ENCODE measurements at regions not wholly inside any gene's neighbourhood (a gene's known extent, or its start where the extent isn't known, plus 50 kb on each side); places are given as distances from the start of the nearest gene placed in this dataset.

DNA sequence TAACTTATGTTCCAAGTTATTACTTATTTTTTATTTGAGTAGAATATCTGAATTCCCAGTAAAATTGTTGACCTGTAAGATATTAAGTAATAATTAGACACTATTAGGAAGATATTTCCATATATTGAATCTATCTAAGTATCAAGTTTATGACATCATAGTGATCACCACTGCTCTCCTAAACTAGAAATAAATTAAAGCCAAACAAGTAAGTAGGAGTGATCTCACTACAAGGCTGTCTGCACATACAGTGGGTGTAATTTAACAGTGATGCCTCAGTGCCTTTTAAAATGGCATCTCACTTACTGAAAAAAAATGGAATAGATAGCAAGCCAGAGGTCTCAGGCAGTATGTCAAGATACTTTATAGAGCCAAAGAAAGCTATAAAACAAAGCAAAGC is 789.6 kb downstream of the KCTD16 start:
- TF ChIP-seq, protein P1, sequence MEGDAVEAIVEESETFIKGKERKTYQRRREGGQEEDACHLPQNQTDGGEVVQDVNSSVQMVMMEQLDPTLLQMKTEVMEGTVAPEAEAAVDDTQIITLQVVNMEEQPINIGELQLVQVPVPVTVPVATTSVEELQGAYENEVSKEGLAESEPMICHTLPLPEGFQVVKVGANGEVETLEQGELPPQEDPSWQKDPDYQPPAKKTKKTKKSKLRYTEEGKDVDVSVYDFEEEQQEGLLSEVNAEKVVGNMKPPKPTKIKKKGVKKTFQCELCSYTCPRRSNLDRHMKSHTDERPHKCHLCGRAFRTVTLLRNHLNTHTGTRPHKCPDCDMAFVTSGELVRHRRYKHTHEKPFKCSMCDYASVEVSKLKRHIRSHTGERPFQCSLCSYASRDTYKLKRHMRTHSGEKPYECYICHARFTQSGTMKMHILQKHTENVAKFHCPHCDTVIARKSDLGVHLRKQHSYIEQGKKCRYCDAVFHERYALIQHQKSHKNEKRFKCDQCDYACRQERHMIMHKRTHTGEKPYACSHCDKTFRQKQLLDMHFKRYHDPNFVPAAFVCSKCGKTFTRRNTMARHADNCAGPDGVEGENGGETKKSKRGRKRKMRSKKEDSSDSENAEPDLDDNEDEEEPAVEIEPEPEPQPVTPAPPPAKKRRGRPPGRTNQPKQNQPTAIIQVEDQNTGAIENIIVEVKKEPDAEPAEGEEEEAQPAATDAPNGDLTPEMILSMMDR (IDR thresholded peaks at IDR 0.05), result no peak

DNA sequence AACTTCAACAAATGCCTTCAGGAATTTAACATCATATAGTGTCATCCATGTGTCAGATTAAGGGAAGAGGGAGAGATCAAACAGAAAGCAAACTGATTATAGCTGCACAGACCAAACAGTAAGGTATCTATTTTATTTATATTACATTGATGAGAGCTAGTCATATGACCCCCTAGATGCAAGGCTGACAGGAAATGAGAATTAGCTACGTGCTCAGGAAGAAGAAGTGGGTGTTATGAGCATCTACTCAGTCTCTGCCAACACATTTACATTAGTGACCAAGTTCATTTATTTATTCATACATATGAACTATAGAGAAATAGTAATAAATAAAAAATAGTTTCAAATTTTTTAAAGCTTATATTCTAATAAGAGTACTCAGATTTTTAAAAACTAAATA is 787.3 kb downstream of the KCTD16 start:
- TF ChIP-seq, protein P1 (IDR thresholded peaks at IDR 0.05), result no peak

DNA sequence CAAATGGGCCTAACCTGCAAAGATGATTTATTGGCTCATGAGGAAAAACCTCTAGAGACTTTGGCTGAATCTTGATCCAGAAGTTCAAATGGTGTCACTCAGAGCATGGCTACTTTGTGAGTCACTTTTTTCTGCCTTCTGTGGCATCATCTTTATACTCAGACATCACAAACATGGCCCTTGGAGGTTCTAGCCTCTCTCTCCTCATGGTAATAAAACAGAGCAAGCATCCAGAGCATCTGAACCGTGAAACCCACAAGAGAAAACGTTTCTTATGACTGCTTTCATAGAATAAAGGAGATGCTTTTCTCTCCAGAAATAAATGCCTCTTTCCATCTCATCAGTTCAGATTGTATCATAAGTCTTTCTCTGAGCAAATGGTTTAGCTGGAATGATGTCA is 780.3 kb downstream of the KCTD16 start:
- TF ChIP-seq, protein P1 (IDR thresholded peaks at IDR 0.05), result no peak

DNA sequence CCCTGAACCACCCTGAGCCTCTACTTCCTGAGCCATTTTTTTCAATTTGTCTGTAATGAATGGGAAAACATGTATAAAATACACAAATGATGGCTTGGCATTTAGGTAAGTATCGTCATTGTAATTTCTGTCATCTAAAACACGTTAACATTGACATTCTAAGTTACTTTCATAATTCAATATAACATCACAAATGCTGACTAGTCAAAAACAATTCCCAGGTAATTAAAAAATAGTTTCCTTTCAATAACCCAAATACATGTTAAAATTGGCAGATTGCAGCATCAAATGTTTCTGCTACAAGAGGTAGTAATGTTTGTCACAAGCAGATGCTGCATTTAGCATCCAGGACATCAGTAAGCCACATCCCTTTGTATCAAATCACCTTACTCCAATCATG is 776.4 kb downstream of the KCTD16 start:
- TF ChIP-seq, protein P1 (IDR thresholded peaks at IDR 0.05), result no peak

DNA sequence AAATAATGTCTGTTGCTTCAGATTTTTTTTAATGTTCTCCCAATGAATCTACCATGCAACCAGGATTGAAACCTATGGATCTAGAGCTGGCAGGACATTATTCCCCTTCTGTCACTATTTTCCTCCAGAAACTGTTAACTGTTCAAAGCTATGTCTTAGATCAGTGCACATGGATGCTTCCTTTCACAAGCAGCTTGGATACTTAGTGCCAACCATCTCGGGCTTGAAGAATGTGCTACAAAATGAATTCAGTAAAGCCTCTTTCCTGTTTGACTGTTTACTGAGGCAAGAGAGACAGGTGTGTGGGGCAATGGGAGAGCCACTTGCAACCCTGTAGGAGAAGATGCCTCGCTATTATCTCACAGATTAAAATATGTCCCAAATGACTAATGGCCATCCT is 774.8 kb downstream of the KCTD16 start:
- TF ChIP-seq, protein P1 (IDR thresholded peaks at IDR 0.05), result no peak

DNA sequence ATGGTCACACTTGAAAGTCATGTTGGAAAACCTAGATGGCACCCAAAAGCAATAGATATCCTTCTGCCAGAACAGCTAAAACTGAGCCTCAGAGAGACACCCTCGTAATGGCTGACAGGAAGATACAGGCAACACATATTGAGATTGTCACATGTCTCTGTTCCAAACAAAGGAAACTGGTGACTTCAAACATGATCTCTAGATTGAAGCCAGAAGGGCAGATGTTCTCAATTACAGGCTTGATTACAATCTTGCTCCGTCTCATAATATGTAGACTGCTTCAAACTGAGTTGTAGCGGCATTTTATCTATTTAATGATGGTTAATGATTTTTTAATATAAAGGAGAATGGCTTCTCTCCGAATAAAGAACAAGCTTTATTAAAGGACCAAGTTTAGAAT is 774.3 kb downstream of the KCTD16 start:
- TF ChIP-seq, protein P1 (IDR thresholded peaks at IDR 0.05), result no peak

DNA sequence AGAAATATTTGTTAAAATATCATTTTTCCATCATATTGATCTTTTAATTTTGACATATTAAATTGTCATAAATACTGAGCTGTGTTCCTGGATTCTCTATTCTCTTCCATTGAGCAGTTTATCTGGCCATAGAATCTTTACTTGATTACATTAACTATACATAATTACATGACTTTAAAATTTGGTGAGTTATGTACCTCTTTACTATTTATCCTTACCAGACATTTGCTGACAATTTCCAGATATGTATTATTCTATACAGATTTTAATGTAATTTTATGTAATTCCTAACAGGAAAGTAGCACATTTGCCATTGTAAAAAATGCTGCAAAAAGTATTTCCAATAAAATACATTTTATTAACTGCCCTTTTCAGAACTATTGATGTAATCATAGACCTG is 770.3 kb downstream of the KCTD16 start:
- TF ChIP-seq, protein P1 (IDR thresholded peaks at IDR 0.05), result no peak

DNA sequence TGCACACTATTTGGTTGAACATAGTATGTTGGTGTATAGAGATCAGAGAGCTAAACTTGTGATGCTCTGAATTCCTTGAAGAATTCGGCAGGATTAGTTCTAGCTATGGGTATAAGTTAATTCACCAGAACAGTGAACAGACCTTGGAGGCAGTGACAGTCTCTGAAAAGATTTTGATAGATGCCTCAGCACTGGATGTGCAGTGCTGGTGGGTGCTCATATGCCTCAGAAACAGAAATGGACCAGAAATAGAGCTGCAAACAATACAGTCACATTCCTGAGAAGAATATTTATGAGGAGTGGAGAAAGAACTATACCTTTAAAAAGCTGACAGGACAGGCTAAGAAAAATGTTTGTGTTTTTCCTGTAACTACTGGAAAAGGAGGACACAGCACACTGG is 747.7 kb downstream of the KCTD16 start:
- TF ChIP-seq, protein P1 (IDR thresholded peaks at IDR 0.05), result no peak

All from LNCAP (cell line).